GM13976 (cell line): ENCODE measurements at regions not wholly inside any gene's neighbourhood (a gene's known extent, or its start where the extent isn't known, plus 50 kb on each side); places are given as distances from the start of the nearest gene placed in this dataset.

Source experiments
- DNase-seq: peaks from one replicate; pipeline ENCODE4 v3.0.0; 2012; ENCODE audit warnings: low spot score
- CTCF ChIP-seq: IDR thresholded peaks from 2 replicates; pipeline ENCODE4 v1.5.1; 2012; ENCODE audit warnings: borderline replicate concordance, mild to moderate bottlenecking; ENCODE audit not compliant: insufficient read depth; ENCODE audit errors: extremely low read depth, missing control alignments, control extremely low read depth
- in situ Hi-C: fragments of 300-500 bp; cut with MboI; formaldehyde crosslinking; loops from one replicate; pipeline ENCODE4 v1.12.0; 2022; ENCODE audit warnings: low sequenced_read_pairs, mixed read lengths, inconsistent platforms; ENCODE audit not compliant: unreplicated experiment

- no peak for TF ChIP-seq CTCF
- DNase-seq: no peak
- in situ Hi-C loops: no loop called here
These were observed 146.8 kb upstream of the IL1RAPL2 start for GRCh38 chrX:104419211-104419610.

GRCh38 chrX:104411800-104412199 lies 154.2 kb upstream of the IL1RAPL2 start:
- no peak for DNase-seq
- in situ Hi-C loops: no loop called here
- no peak for TF ChIP-seq CTCF

GRCh38 chrX:104400387-104400786 lies 145.7 kb upstream of the ESX1 start:
- in situ Hi-C loops: no loop called here
- no peak for DNase-seq
- no peak for TF ChIP-seq CTCF

GRCh38 chrX:104392350-104392749 lies 137.6 kb upstream of the ESX1 start:
- TF ChIP-seq CTCF: no peak
- in situ Hi-C loops: no loop called here
- no peak for DNase-seq

GRCh38 chrX:104391906-104392305 lies 137.2 kb upstream of the ESX1 start:
- DNase-seq: no peak
- in situ Hi-C loops: no loop called here
- no peak for TF ChIP-seq CTCF

- in situ Hi-C loops: no loop called here
- no peak for TF ChIP-seq CTCF
- DNase-seq: no peak
These were observed 122.2 kb upstream of the ESX1 start for GRCh38 chrX:104376937-104377336.

GRCh38 chrX:104372547-104372946 lies 117.8 kb upstream of the ESX1 start:
- no peak for DNase-seq
- no peak for TF ChIP-seq CTCF
- in situ Hi-C loops: no loop called here
